SKM-1 treated with dmso at 0.1 percent for 144 hours (cell line): ENCODE measurements at regions not wholly inside any gene's neighbourhood (a gene's known extent, or its start where the extent isn't known, plus 50 kb on each side); places are given as distances from the start of the nearest gene placed in this dataset.
"Not testable (repeated sequence)": the region's sequence is repeated elsewhere in the genome, so short reads cannot be mapped to it uniquely, and the experiment has no call there.

Source experiments
- DNase-seq: peaks from one replicate; lab custom pipeline; 2025; ENCODE audit not compliant: unreplicated experiment; lab: John Stamatoyannopoulos, UW

DNA sequence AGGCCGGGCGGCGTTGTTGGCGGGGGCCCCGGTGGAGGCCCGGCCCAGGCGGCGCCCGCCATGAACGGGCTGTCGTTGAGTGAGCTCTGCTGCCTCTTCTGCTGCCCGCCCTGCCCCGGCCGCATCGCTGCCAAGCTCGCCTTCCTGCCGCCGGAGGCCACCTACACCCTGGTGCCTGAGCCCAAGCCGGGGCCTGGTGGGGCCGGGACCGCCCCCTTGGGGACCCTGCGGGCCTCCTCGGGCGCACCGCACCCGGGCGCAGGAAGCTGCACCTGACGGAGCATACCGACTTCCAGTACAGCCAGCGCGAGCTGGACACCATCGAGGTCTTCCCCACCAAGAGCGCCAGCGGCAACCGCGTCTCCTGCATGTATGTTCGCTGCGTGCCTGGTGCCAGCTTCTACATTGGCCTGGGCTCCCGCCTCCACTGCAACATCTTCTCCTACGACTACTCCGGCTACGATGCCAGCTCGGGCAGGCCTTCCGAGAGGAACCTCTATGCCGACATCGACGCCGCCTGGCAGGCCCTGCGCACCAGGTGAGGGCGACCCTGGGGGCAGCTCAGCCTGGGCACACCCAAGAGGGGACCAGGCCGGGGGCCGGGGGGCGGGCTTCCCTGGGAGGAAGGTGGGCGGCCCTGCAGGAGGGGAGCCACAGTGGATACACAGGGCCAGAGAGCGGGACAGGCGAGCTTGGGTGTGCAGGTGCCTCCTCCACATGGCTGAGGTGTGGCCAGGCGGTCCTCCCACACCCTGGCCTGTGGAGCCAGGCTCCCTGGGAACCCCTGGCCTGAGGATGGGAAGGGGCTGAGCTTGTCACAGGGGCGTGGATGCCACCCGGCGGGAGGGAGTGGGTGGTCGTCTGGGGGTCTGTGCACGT lies 201.6 kb downstream of the USP22 start:
- DNase-seq: not testable (repeated sequence)

DNA sequence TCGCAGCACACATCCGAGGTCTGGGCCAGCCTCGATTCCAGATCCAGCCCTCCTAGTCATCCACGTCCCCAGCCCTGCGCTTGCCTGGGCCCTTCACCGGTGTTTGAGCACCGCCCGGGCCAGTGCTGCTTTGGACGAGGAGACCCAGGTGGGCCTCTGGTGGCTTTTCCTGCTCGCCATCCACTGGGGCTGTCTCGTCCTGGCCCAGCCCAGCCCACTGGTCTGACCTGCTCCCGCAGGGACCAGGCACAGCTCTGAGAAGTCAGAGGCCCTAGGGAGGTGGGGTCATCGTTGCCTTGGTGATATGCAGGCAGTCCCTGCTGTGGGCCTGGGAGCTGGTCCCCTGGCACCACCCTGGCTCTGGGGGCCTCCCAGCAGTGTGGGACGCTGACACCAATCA lies 200.8 kb downstream of the USP22 start:
- DNase-seq: not testable (repeated sequence)

DNA sequence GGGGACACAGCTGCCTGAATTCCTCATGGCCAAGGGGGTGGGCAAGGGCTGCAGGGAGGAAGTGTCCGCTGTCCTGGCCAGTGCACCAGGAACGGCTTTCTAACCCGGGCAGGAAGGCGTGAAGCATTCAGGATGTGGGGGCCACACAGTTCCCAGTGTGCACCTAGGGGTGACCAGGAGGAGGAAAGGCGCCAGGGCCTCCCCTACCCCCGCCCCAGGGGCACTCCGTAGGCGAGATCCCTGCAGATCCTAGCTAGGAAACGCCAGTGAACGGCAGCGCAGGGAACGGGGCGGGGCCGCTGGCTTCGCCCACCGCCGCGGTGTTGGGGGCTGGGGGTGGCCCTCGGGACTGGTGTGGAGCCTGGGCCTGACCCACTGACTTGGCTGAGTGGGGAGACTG lies 199.6 kb downstream of the USP22 start:
- DNase-seq: not testable (repeated sequence)

DNA sequence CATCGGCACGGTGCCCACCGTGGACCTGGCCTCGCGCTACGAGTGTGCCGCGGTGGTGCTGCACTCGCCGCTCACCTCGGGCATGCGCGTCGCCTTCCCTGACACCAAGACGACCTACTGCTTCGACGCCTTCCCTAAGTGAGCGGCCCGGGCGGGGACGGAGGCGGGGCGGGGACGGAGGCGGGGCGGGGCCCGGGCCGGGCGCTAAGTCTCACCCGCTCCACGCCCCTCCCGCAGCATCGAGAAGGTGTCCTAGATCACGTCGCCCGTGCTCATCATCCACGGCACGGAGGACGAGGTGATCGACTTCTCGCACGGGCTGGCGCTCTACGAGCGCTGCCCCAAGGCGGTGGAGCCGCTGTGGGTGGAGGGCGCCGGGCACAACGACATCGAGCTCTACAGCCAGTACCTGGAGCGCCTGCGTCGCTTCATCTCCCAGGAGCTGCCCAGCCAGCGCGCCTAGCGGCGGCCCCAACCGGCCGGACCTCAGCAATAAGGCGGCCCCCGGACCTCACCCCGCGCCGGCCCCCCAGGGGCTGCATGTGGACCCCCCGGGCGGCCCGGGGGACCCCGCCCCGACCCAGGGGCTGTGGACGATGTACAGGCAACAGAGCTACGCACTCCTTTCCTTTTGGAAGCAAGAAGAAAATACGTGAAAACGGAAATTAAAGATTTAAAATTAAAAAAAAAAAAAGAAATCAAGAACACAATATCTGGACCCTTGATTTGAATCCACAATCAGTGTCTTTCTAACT lies 198.8 kb downstream of the USP22 start:
- not testable (repeated sequence) for DNase-seq

DNA sequence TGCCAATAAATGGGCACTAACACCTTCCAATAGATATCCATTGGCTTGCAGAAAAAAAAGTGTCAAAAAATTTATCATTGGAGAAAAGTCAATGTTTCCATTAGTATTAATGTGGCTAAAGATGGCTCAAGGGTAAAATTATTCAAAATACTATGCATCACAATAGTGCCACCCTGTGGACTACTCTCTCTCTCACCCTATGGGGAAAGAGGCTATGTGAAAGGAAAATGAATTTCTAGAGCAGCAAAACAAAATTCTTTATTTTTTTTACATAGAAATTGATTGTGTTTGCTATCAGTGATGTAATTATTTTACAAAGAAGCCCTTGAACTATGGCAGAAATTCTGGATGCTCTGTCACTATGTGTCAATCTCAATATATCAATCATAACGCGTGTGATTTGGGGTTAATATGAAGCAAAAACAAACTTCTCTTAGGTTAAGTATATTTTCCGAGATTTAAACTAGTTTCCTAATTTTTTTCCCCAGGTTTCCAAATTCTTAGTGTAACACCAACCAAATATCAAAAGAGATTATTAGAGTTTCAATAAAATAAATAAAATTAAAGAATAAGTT lies 193.9 kb downstream of the USP22 start:
- not testable (repeated sequence) for DNase-seq

DNA sequence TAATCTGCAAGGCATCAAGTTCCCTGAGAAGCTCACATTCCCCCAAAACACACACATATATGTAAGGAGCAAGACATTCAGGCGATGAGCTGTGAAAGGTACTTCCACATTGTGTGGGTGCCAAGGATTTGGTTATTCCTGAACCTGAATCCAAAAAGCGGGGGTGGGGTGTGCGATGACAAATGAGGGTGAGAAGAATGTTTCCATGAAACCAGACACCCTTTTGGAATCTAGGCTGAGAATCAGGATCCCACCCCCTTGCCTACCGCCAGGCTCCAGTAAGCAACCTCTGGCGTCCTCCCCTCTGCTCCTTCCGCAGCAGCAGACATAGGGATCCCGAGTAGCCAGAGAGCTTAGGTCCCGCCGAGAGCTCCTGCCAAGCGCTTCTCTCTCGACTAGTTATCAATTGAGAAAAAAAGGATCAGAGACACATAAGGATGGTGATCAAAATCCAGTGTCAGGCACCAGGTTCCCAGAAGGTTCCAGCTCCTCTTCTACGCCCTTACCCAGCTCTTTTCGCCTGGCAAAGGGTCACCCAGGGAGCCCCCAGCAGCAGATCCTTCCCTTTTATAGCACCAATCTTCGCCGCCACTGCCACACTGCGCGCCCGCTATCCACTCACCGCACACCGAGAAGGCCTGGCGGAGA lies 191.1 kb downstream of the USP22 start:
- DNase-seq: not testable (repeated sequence)

DNA sequence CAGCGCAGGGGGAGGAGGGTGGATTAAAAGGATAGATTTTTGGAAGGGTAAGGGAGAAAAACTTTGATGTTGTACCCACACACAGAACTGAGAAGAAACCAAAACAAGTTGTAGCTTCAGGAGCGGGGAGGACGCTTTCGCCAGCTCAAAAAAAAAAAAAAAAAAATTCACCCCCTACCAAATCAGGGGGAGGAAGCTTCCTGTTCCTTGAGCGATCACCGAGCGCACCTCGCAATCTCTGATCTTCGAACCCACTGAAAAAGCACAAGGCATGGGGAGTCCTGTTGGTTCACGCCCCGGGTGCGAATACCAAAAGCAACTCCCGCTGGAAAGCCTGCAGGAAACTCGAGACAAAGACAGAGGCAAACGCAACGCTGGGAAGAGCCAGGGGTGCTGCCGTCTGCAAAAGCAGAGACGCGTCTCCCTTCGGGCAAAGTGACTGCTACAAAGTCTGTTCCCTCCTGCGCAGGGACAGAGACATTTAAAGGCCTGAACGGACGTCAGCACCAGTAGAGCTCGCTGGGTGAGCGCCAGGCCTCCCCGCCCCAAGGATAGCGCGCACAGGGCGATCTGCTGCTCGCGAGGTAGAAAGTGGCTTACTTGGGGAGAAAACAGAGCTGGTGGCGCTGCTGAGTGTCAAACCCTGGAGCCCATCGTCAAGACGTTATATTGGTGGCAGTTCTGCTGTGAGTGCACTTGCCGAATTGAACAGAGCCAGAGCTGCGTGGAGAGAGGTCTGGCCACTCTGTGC lies 190.4 kb downstream of the USP22 start:
- no peak for DNase-seq

DNA sequence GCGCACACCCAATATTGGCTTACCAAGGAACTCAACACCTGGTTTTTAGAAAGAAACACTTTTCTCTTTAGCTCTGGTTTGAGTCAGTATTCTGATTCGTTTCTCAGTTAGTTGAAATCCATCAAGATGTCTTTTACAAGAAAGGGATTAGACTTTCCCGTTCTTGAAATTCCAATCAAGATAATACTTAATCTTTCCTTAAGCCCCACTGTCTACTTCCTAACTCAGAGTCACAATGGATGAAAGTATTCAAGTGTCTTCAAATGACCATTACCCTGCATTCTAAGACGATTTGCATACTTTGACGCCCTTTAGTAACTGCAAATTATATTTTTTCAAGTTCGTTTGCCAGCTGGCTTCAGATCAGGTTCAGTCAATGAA lies 189.8 kb downstream of the USP22 start:
- no peak for DNase-seq

DNA sequence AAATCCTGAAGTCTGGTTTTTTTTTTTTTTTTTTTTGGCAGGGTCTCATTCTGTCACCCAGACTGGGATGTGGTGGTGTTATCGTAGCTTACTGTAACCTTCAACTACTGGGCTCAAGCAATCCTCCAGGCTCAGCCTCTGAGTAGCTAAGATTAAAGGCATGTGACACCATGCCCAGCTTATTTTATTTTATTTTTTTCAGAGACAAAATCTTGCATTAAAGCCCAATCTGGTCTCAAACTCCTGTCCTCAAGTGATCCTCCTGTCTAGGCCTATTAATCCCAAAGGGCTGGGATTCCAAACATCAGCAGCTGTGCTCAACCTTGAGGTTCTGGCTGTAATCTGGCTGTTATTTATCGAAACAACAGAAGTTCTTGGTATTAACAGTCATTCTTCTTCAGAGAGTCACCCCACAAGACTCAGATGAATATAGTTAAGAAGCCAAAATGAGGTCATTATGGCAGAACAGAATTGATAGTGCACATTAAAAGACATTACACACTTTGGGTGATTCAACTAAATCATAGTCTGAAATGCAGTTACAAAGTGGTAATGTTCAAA lies 186.8 kb downstream of the USP22 start:
- DNase-seq: not testable (repeated sequence)

DNA sequence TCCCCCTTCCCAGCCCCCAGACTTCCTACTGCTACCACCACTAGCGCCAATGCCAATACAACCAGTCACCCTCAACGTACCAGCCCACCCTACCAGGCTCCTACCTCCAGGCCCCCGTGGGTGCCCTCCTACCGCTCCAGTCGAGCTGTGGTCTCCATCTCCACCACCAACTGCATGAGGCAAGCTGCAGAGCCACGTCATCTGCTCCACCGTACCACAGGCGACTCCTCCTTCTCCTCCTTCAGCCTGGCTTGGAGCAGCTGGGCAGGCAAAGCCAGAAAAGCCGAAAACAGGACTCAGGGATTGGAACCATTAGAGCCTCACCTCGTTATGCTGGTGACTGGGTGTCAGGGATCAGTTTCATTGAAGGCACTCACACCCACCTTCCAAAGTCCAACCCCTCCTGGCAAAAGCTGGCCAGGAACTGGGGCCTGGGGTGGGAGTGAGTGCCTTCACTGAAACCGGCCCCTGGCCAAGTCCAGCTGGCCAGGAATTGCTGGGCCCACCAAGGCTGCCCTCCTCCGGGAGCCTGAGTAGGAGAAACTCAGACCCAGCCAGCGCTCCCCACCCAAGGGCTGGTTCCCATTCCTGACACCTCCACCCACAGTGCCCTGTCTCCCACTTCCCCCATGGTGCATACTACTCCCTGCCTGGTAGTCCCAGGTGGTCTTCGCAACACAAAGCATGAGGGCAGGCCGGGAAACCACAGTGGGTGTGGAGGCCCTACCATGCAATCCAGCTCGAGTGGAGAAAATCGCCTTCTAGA lies 176.2 kb downstream of the USP22 start:
- not testable (repeated sequence) for DNase-seq

DNA sequence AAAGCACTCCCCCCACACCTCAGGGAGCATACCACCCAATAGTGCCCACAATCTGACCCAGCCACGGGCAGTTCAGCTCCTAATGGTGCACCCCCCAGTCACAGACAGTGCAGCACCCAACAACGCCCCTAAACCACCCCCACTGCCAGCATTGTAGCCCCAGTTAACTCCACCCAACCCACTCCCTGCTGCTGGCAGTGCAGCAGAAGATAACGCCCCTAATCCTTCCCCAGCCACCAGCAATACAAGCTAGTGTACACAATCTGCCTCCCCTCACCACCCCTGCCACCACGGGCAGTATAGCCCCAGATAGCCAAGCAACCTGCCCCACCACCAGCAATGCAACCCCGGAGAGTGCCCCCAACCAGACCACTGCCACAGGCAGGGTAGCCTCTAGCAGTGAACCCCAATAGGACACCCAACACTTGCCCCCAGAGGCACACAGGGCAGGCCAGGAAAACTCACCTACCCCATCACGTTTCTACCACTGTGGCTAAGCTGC lies 175.3 kb downstream of the USP22 start:
- DNase-seq: not testable (repeated sequence)

DNA sequence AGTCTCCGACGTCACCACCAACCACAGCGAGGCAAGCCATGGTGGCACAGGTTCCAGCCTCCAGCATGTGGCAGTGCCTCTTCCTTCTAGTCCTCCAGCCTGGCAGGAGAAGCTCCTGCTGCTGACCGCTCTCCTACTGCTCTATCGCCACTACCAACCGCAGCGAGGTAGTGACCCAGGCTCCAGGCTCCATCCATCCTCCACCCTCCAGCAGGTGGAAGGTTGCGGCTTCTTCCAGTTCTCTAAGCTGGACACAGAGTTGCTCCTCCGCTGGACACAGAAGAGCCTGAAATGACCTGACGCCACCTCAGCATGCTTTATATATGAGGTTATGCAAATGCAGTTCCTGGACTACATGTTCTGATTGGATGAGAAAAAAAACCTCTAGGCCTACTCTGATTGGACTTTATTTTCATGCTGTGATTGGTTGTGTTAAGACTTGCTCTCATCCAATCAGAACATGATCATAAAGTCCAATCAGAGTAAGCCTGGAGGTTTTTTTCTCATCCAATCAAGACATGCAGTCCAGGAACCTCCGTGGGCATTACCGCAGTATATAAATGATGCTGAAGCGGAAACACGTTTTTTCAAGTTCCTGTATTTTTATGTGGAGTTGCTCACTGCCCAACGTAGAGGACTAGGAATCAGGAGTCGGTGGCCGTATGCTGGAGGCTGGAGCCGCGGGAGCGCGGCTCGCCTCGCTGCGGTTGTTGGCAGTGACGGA lies 174.7 kb downstream of the USP22 start:
- not testable (repeated sequence) for DNase-seq

DNA sequence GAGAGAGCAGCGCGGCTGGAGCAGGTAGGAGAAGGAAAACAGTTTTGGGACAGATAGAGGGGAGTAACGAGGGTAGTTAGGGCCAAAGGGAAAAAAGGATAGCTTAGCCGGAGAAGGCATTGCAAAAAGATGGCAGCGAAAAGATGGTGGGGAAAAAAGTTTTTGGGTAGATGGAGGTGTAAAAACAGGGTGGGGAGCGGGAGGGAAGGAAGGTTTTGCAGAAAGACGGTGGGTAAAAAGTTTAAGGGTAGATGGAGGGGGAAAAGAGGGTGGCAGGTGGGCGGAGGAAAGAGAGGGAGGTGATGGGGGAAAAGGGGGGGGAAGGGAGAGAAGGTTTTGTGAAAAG lies 174.2 kb downstream of the USP22 start:
- not testable (repeated sequence) for DNase-seq

DNA sequence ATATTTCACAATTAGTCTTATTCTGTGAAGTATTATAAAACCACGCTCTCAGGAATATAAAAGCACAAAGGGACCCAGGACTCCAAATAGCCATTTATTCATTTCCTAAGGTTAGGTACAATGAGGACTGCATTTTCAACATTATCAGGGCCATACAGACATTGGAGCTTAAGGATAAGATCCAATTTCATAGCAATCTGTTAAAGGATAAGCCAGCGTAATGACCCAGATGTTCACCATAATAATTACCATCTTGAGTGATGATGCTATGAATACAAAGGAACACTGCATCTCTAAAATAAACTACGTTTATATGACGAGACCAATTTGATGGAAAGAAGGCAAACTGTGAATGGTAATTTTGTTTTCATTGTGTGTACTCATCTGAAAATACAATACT lies 169.6 kb downstream of the USP22 start:
- DNase-seq: not testable (repeated sequence)

DNA sequence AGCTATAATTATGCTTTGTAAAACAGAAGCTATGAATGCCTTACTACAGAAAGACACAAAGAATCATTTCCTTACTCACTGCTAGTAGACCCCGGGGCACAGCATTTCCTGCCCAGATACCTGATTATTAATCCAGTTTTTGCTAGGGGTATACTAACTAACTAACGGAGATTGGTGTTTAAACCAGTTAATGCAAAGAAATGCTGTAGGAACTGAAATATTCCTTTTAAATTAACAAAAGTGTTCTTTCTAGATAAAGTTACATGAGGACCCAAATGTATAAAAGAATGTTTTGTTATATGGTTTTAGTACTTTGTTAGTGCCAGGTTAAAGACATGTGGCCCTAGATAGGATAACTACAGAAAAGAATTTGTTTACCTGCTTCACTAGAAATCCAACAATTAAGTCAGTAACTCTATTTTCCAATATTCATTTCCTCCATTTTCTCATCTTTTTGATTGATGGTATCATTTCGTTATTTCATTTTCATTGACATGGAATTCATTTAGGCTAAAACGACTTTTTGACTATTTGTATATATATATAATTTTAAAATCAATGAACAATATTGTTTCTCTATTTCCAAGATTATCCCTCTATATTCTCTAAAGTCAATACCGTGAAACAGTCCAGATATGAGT lies 169.0 kb downstream of the USP22 start:
- not testable (repeated sequence) for DNase-seq

DNA sequence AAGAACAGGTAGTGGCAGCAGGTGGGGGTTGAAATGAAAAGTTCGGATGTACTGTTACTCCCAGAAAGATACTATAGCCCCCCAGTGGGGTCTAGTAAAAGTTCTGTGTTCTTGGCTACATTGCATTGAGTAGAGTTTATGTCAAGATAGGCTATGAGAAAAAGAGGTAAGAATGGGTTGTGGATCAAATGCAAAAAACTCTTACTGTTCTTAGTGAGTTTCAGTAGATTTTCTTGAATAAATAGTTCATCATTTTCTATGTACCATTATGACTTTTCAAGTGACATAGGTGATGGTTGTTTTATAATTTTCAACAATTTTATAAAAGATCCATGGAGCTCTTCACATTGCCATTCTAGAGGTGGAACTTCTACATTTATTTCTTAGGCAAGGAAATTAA lies 165.4 kb downstream of the USP22 start:
- not testable (repeated sequence) for DNase-seq

DNA sequence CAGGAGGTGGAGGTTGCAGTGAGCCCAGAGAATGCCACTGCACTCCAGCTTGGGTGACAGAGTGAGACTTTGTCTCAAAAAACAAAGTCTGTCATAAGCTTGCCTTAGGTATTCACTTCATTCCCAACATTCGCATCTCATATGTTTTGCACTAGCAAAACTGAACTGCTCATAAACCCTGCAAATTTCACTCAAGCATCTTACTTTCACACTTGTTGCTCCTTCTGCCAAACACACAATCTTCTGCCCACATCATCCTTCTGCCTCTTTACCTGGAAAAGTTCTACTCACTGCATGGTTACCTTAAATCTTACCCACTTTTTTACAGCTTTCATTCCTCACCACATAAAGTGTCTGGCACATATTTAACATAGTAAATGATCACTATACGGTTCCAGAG lies 152.5 kb downstream of the USP22 start:
- no peak for DNase-seq

DNA sequence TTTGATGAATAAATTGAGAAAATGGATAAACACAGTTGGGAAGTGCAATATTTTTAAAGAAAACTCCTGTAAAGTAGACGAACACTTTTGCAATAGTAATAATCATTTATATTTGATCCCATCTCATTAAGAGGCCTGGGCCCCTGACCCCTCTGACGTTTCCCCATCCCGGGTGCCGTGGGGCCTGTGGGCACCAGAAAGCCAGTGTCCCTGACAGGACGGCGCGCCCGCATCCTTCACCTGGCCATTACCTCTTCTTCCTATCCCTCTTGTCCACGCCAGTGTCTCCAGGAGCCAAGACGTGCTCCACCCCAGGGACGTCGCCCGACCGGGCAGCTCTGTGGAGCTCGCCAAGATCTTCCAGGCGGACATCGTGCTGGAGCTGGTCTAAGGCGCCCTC lies 147.4 kb downstream of the USP22 start:
- not testable (repeated sequence) for DNase-seq
